ENCODE measurements at regions not wholly inside any gene's neighbourhood (a gene's known extent, or its start where the extent isn't known, plus 50 kb on each side); places are given as distances from the start of the nearest gene placed in this dataset.

- H3K4me1 ChIP-seq (ENCODE audit: low read depth): no peaks in the 10 kb centered on the region
- intact Hi-C loops (cut with DNase I, micrococcal nuclease): no loop called here
- no peak overlapping the region for H3K4me3 ChIP-seq
- DNase-seq (no peak), ATAC-seq (no peak)
- no peak for TF ChIP-seq CTCF (IDR thresholded peaks at IDR 0.05)
- no peaks in the 10 kb centered on the region for H3K9me3 ChIP-seq
- H3K36me3 ChIP-seq (ENCODE audit: low read depth): no peaks in the 10 kb centered on the region
Observed at GRCh38 chr6:90803956-90804355, 217.1 kb upstream of the MAP3K7 start.

- DNase-seq (no peak), ATAC-seq (no peak)
- Histone ChIP-seq H3K4me3 (no peak overlapping the region), H3K36me3 (ENCODE audit: low read depth) (no peaks in the 10 kb centered on the region), H3K9me3 (no peaks in the 10 kb centered on the region), H3K4me1 (ENCODE audit: low read depth) (no peaks in the 10 kb centered on the region)
- no peak for TF ChIP-seq CTCF (IDR thresholded peaks at IDR 0.05)
- intact Hi-C loops (cut with DNase I, micrococcal nuclease): no loop called here
Observed at GRCh38 chr6:90795078-90795477, 208.2 kb upstream of the MAP3K7 start.

GRCh38 chr6:90793771-90794170 is 206.9 kb upstream of the MAP3K7 start:
- H3K4me1 ChIP-seq (ENCODE audit: low read depth): no peaks in the 10 kb centered on the region
- TF ChIP-seq CTCF (IDR thresholded peaks at IDR 0.05): no peak
- DNase-seq (no peak), ATAC-seq (no peak)
- H3K36me3 ChIP-seq (ENCODE audit: low read depth): no peaks in the 10 kb centered on the region
- H3K4me3 ChIP-seq: no peak overlapping the region
- H3K9me3 ChIP-seq: no peaks in the 10 kb centered on the region
- intact Hi-C loops (cut with DNase I, micrococcal nuclease): no loop called here

- Histone ChIP-seq H3K4me1 (ENCODE audit: low read depth) (no peaks in the 10 kb centered on the region), H3K9me3 (no peaks in the 10 kb centered on the region), H3K36me3 (ENCODE audit: low read depth) (no peaks in the 10 kb centered on the region), H3K4me3 (no peak overlapping the region)
- ATAC-seq: no peak
- intact Hi-C loops (cut with DNase I, micrococcal nuclease): no loop called here
- no peak for DNase-seq
- no peak for TF ChIP-seq CTCF (IDR thresholded peaks at IDR 0.05)
Observed at GRCh38 chr6:90790696-90791095, 203.8 kb upstream of the MAP3K7 start.

GRCh38 chr6:90790058-90790457 is 203.2 kb upstream of the MAP3K7 start:
- intact Hi-C loops (cut with DNase I, micrococcal nuclease): no loop called here
- H3K4me3 ChIP-seq: no peak overlapping the region
- H3K36me3 ChIP-seq (ENCODE audit: low read depth): no peaks in the 10 kb centered on the region
- no peaks in the 10 kb centered on the region for H3K4me1 ChIP-seq (ENCODE audit: low read depth)
- no peaks in the 10 kb centered on the region for H3K9me3 ChIP-seq
- ATAC-seq (no peak), DNase-seq (no peak)
- no peak for TF ChIP-seq CTCF (IDR thresholded peaks at IDR 0.05)

- DNase-seq: no peak
- no peak for ATAC-seq
- TF ChIP-seq CTCF (IDR thresholded peaks at IDR 0.05): no peak
- intact Hi-C loops (cut with DNase I, micrococcal nuclease): no loop called here
- Histone ChIP-seq H3K9me3 (no peaks in the 10 kb centered on the region), H3K4me3 (no peak overlapping the region), H3K36me3 (ENCODE audit: low read depth) (no peaks in the 10 kb centered on the region), H3K4me1 (ENCODE audit: low read depth) (no peaks in the 10 kb centered on the region)
Observed at GRCh38 chr6:90788781-90789180, 201.9 kb upstream of the MAP3K7 start.
